SK-N-SH treated with all-trans-retinoic acid at 6 μM for 48 hours (cell line): ENCODE measurements at regions not wholly inside any gene's neighbourhood (a gene's known extent, or its start where the extent isn't known, plus 50 kb on each side); places are given as distances from the start of the nearest gene placed in this dataset.

Experiments
- ATAC-seq: fragments of 200-7000 bp; cut with Tn5 transposase; 3 replicates; pipeline ENCODE4 v1.9.1; 2020; ENCODE audit warnings: mild to moderate bottlenecking, moderate library complexity
- ARNTL ChIP-seq: fragments of 450-650 bp; formaldehyde crosslinking; IDR thresholded peaks from 2 replicates; pipeline ENCODE4 v1.5.0; 2020; ENCODE audit warnings: low read depth, mild to moderate bottlenecking, moderate library complexity, borderline replicate concordance
- BACH2 ChIP-seq: fragments of 250-450 bp; sonication (Bioruptor Pico); IDR thresholded peaks from 2 replicates; pipeline ENCODE4 v1.9.0; 2021; ENCODE audit warnings: mild to moderate bottlenecking, borderline replicate concordance
- CREB5 ChIP-seq: fragments of 250-450 bp; sonication (Bioruptor Pico); IDR thresholded peaks from 2 replicates; pipeline ENCODE4 v1.5.1; 2020; ENCODE audit warnings: low read depth, mild to moderate bottlenecking, moderate library complexity
- CSDC2 ChIP-seq: fragments of 250-450 bp; sonication (Bioruptor Pico); IDR thresholded peaks from 2 replicates; pipeline ENCODE4 v1.5.0; 2020; ENCODE audit warnings: mild to moderate bottlenecking, moderate library complexity
- GLIS3 ChIP-seq: fragments of 250-450 bp; sonication (Bioruptor Pico); IDR thresholded peaks from 2 replicates; pipeline ENCODE4 v1.5.0; 2020; ENCODE audit warnings: mild to moderate bottlenecking, moderate library complexity
- ISL1 ChIP-seq: fragments of 250-450 bp; sonication (Bioruptor Pico); IDR thresholded peaks from 2 replicates; pipeline ENCODE4 v2.1.2; 2022; ENCODE audit warnings: mild to moderate bottlenecking, moderate library complexity
- OSR1 ChIP-seq: fragments of 250-450 bp; sonication (Bioruptor Pico); IDR thresholded peaks from 2 replicates; pipeline ENCODE4 v1.8.0; 2022; ENCODE audit warnings: moderate library complexity, mild to moderate bottlenecking, inconsistent platforms
- PATZ1 ChIP-seq: fragments of 250-450 bp; sonication (Bioruptor Pico); IDR thresholded peaks from 2 replicates; pipeline ENCODE4 v1.8.0; 2020; ENCODE audit warnings: mild to moderate bottlenecking, moderate library complexity, borderline replicate concordance
- RARB ChIP-seq: fragments of 250-450 bp; sonication (Bioruptor Pico); IDR thresholded peaks from 2 replicates; pipeline ENCODE4 v1.8.0; 2021; ENCODE audit warnings: mild to moderate bottlenecking, moderate library complexity
- SNAI2 ChIP-seq: fragments of 250-450 bp; sonication (Bioruptor Pico); IDR thresholded peaks from 2 replicates; pipeline ENCODE4 v1.5.0; 2020; ENCODE audit warnings: mild to moderate bottlenecking, moderate library complexity
- TCF4 ChIP-seq: fragments of 250-450 bp; sonication (Bioruptor Pico); IDR thresholded peaks from 2 replicates; pipeline ENCODE4 v1.8.0; 2021; ENCODE audit warnings: mild to moderate bottlenecking, moderate library complexity, borderline replicate concordance
- TOX ChIP-seq: fragments of 250-450 bp; sonication (Bioruptor Pico); IDR thresholded peaks from 2 replicates; pipeline ENCODE4 v1.8.0; 2021; ENCODE audit warnings: mild to moderate bottlenecking, moderate library complexity, borderline replicate concordance
- ZC3H10 ChIP-seq: fragments of 250-450 bp; sonication (Bioruptor Pico); IDR thresholded peaks from 2 replicates; pipeline ENCODE4 v1.5.1; 2021; ENCODE audit warnings: mild to moderate bottlenecking, moderate library complexity
- ZFP3 ChIP-seq: fragments of 250-450 bp; sonication (Bioruptor Pico); IDR thresholded peaks from 2 replicates; pipeline ENCODE4 v1.5.0; 2020; ENCODE audit warnings: mild to moderate bottlenecking, moderate library complexity
- ZFP30 ChIP-seq: fragments of 450-650 bp; formaldehyde crosslinking; IDR thresholded peaks from 2 replicates; pipeline ENCODE4 v1.5.0; 2022; ENCODE audit warnings: mild to moderate bottlenecking, moderate library complexity
- ZNF565 ChIP-seq: fragments of 450-650 bp; formaldehyde crosslinking; conservative IDR thresholded peaks from 2 replicates; pipeline ENCODE4 v1.5.0; 2020; ENCODE audit warnings: low read depth, mild to moderate bottlenecking, moderate library complexity
- ZNF70 ChIP-seq: fragments of 450-650 bp; formaldehyde crosslinking; IDR thresholded peaks from 2 replicates; pipeline ENCODE4 v1.5.0; 2020; ENCODE audit warnings: mild to moderate bottlenecking, moderate library complexity
- ZNF8 ChIP-seq: fragments of 450-650 bp; formaldehyde crosslinking; IDR thresholded peaks from 2 replicates; pipeline ENCODE4 v1.5.0; 2020; ENCODE audit warnings: mild to moderate bottlenecking, moderate library complexity
- TF ChIP-seq, protein P1 (sequence below): fragments of 250-450 bp; sonication (Bioruptor Pico); IDR thresholded peaks from 2 replicates; pipeline ENCODE4 v1.5.1; 2021; ENCODE audit warnings: mild to moderate bottlenecking, moderate library complexity
- TF ChIP-seq, protein P2 (sequence below): fragments of 250-450 bp; sonication (Bioruptor Pico); IDR thresholded peaks from 2 replicates; pipeline ENCODE4 v1.5.0; 2020; ENCODE audit warnings: mild to moderate bottlenecking, moderate library complexity

- TF ChIP-seq, protein P1, sequence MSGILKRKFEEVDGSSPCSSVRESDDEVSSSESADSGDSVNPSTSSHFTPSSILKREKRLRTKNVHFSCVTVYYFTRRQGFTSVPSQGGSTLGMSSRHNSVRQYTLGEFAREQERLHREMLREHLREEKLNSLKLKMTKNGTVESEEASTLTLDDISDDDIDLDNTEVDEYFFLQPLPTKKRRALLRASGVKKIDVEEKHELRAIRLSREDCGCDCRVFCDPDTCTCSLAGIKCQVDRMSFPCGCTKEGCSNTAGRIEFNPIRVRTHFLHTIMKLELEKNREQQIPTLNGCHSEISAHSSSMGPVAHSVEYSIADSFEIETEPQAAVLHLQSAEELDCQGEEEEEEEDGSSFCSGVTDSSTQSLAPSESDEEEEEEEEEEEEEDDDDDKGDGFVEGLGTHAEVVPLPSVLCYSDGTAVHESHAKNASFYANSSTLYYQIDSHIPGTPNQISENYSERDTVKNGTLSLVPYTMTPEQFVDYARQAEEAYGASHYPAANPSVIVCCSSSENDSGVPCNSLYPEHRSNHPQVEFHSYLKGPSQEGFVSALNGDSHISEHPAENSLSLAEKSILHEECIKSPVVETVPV (CRISPR knock-in tag): no peak
- TF ChIP-seq ZNF8 (CRISPR knock-in tag) (no peak), ZFP3 (CRISPR knock-in tag) (no peak), SNAI2 (CRISPR knock-in tag) (no peak), ZFP30 (CRISPR knock-in tag) (no peak), RARB (CRISPR knock-in tag) (no peak)
- TF ChIP-seq, all 23 proteins: peak for 0
Measured at GRCh38 chr5:2879701-2880100, 128.2 kb upstream of the IRX2 start (continued).

- no peak for ATAC-seq
- TF ChIP-seq CSDC2 (CRISPR knock-in tag) (no peak), ZFP3 (CRISPR knock-in tag) (no peak), ARNTL (no peak), SNAI2 (CRISPR knock-in tag) (no peak), CREB5 (CRISPR knock-in tag) (no peak), TCF4 (CRISPR knock-in tag) (no peak), GLIS3 (CRISPR knock-in tag) (no peak), ISL1 (CRISPR knock-in tag) (no peak), ZNF565 (CRISPR knock-in tag) (no peak), OSR1 (CRISPR knock-in tag) (no peak), BACH2 (CRISPR knock-in tag) (no peak), ZFP30 (CRISPR knock-in tag) (no peak), ZC3H10 (CRISPR knock-in tag) (no peak), PATZ1 (CRISPR knock-in tag) (no peak), TOX (no peak)
- TF ChIP-seq, protein P2, sequence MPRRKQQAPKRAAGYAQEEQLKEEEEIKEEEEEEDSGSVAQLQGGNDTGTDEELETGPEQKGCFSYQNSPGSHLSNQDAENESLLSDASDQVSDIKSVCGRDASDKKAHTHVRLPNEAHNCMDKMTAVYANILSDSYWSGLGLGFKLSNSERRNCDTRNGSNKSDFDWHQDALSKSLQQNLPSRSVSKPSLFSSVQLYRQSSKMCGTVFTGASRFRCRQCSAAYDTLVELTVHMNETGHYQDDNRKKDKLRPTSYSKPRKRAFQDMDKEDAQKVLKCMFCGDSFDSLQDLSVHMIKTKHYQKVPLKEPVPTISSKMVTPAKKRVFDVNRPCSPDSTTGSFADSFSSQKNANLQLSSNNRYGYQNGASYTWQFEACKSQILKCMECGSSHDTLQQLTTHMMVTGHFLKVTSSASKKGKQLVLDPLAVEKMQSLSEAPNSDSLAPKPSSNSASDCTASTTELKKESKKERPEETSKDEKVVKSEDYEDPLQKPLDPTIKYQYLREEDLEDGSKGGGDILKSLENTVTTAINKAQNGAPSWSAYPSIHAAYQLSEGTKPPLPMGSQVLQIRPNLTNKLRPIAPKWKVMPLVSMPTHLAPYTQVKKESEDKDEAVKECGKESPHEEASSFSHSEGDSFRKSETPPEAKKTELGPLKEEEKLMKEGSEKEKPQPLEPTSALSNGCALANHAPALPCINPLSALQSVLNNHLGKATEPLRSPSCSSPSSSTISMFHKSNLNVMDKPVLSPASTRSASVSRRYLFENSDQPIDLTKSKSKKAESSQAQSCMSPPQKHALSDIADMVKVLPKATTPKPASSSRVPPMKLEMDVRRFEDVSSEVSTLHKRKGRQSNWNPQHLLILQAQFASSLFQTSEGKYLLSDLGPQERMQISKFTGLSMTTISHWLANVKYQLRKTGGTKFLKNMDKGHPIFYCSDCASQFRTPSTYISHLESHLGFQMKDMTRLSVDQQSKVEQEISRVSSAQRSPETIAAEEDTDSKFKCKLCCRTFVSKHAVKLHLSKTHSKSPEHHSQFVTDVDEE: no peak
- TF ChIP-seq, protein P1 (CRISPR knock-in tag): no peak
Measured at GRCh38 chr5:2877522-2877921, 126.0 kb upstream of the IRX2 start.

GRCh38 chr5:2876183-2876582, 124.7 kb upstream of the IRX2 start:
- no peak for ATAC-seq

More at GRCh38 chr5:2876183-2876582, 124.7 kb upstream of the IRX2 start:
- TF ChIP-seq ZNF70 (no peak), OSR1 (CRISPR knock-in tag) (no peak), PATZ1 (CRISPR knock-in tag) (no peak), ZNF8 (CRISPR knock-in tag) (no peak), ARNTL (no peak), ZC3H10 (CRISPR knock-in tag) (no peak)
- TF ChIP-seq, all 23 proteins: peak for 0
